Sigmoid colon (tissue), 6 donors: ENCODE measurements at regions not wholly inside any gene's neighbourhood (a gene's known extent, or its start where the extent isn't known, plus 50 kb on each side); places are given as distances from the start of the nearest gene placed in this dataset.

ENCODE experiments used
- DNase-seq: peaks from one replicate; pipeline ENCODE4 v3.0.0-alpha.2; 2019
- H3K27ac ChIP-seq, 4 donors: fragments of 200-600 bp; sonication (generic); one replicate each; pipeline ENCODE4 v1.5.1; 2016 to 2019; ENCODE audit warnings: mild to moderate bottlenecking in 1 of 4
- H3K27me3 ChIP-seq, 3 donors: fragments of 200-600 bp; sonication (generic); one replicate each; pipeline ENCODE4 v1.5.1; 2019; ENCODE audit warnings: mild to moderate bottlenecking in 1 of 3
- H3K36me3 ChIP-seq, 4 donors: fragments of 200-600 bp; sonication (generic); one replicate each; pipeline ENCODE4 v1.5.1; 2016 to 2019
- H3K4me1 ChIP-seq, 4 donors: fragments of 200-600 bp; sonication (generic); one replicate each; pipeline ENCODE4 v1.5.1; 2017 to 2019
- H3K4me3 ChIP-seq, 4 donors: fragments of 200-600 bp; sonication (generic); one replicate each; pipeline ENCODE4 v1.5.1; 2017 to 2019; ENCODE audit warnings: mild to moderate bottlenecking in 2 of 4, moderate library complexity in 1 of 4
- H3K9me3 ChIP-seq, 4 donors: fragments of 200-600 bp in 3 of 4; sonication (generic) in 3 of 4; one replicate each; pipeline versions ENCODE4 v1.5.1 to v1.6.1; 2013 to 2019
- CTCF ChIP-seq, 4 experiments: fragments of 450-650 bp in 3 of 4; fragments of 200-600 bp in 1 of 4; IDR thresholded peaks; one replicate each; pipeline ENCODE4 v1.5.1; 2016 to 2019; ENCODE audit warnings: antibody characterized with exemption in 4 of 4, mild to moderate bottlenecking in 3 of 4, moderate library complexity in 2 of 4
- EP300 ChIP-seq, 4 donors: sonication (generic); formaldehyde crosslinking; IDR thresholded peaks; one replicate each; pipeline ENCODE4 v1.6.1; 2017; ENCODE audit warnings: antibody characterized with exemption in 4 of 4
- POLR2A ChIP-seq, 2 donors: fragments of 450-650 bp; IDR thresholded peaks; one replicate each; pipeline ENCODE4 v1.6.1; 2016; ENCODE audit warnings: antibody characterized with exemption in 2 of 2, mild to moderate bottlenecking in 2 of 2, moderate library complexity in 2 of 2
- POLR2AphosphoS5 ChIP-seq, 4 donors: sonication (generic); formaldehyde crosslinking; IDR thresholded peaks; one replicate each; pipeline ENCODE4 v1.6.1; 2017; ENCODE audit warnings: antibody characterized with exemption in 4 of 4
- WGBS, 2 donors: extraction: QIAGEN DNeasy Blood & Tissue Kit; methylation state at CpG; one replicate each; pipeline ENCODE4 v1.1.7; 2013; 5-methylcytosine and 5-hydroxymethylcytosine counted together
- intact Hi-C: fragments of 100-400 bp; cut with DNase I; formaldehyde crosslinking; loops from one replicate; pipeline ENCODE4 v1.15.1; 2023
- donor health status: healthy with polysubstance abuse.
- donor health status: healthy.

- Histone ChIP-seq H3K36me3 (no peaks in the 10 kb centered on the region), H3K4me3 (no peak overlapping the region), H3K4me1 (no peaks in the 10 kb centered on the region), H3K27ac (no peak overlapping the region), H3K9me3 (no peaks in the 10 kb centered on the region), H3K27me3 (no peaks in the 10 kb centered on the region)
- DNase-seq, result no peak
- WGBS, 2 donors, result 89 to 96% methylated on average over 1 of the region's 1 CpG
- no peak for TF ChIP-seq EP300 (IDR thresholded peaks at IDR 0.05)
- no peak for TF ChIP-seq CTCF (IDR thresholded peaks at IDR 0.05)
- TF ChIP-seq POLR2AphosphoS5 (IDR thresholded peaks at IDR 0.05), result no peak
- TF ChIP-seq POLR2A (IDR thresholded peaks at IDR 0.05), result no peak
- intact Hi-C loops, result no loop called here
Measured at GRCh38 chr4:22170353-22170752, 221.8 kb upstream of the KCNIP4 start.

GRCh38 chr4:22167201-22167600 is 218.6 kb upstream of the KCNIP4 start:
- Histone ChIP-seq H3K27ac (no peak overlapping the region), H3K4me1 (no peaks in the 10 kb centered on the region), H3K9me3 (no peaks in the 10 kb centered on the region), H3K27me3 (no peaks in the 10 kb centered on the region), H3K36me3 (no peaks in the 10 kb centered on the region), H3K4me3 (no peak overlapping the region)
- intact Hi-C loops, result no loop called here
- DNase-seq, result no peak
- no peak for TF ChIP-seq POLR2AphosphoS5 (IDR thresholded peaks at IDR 0.05)
- no peak for TF ChIP-seq EP300 (IDR thresholded peaks at IDR 0.05)
- no peak for TF ChIP-seq CTCF (IDR thresholded peaks at IDR 0.05)
- TF ChIP-seq POLR2A (IDR thresholded peaks at IDR 0.05), result no peak
- WGBS, 2 donors, result 85 to 87% methylated on average over 4 of the region's 4 CpGs

- no peak for DNase-seq
- H3K36me3 ChIP-seq, result no peaks in the 10 kb centered on the region
- intact Hi-C loops, result no loop called here
- peaks cover 0 to 3% (median 1%) of the 10 kb centered on the region in 4 donors for H3K9me3 ChIP-seq
- no peak overlapping the region for H3K4me3 ChIP-seq
- no peak overlapping the region for H3K27ac ChIP-seq
- no peaks in the 10 kb centered on the region for H3K27me3 ChIP-seq
- 57 to 74% methylated on average over 5 of the region's 5 CpGs for WGBS, 2 donors
- TF ChIP-seq POLR2AphosphoS5 (IDR thresholded peaks at IDR 0.05) (no peak), EP300 (IDR thresholded peaks at IDR 0.05) (no peak), CTCF (IDR thresholded peaks at IDR 0.05) (no peak), POLR2A (IDR thresholded peaks at IDR 0.05) (no peak)
- H3K4me1 ChIP-seq, result no peaks in the 10 kb centered on the region
Measured at GRCh38 chr4:22162454-22162853, 213.9 kb upstream of the KCNIP4 start.

GRCh38 chr4:22130741-22131140 is 182.2 kb upstream of the KCNIP4 start:
- WGBS, 2 donors, result 69 to 79% methylated on average over 3 of the region's 3 CpGs
- intact Hi-C loops, result no loop called here

More at GRCh38 chr4:22130741-22131140, 182.2 kb upstream of the KCNIP4 start:
- H3K36me3 ChIP-seq, result no peaks in the 10 kb centered on the region
- no peaks in the 10 kb centered on the region for H3K4me1 ChIP-seq
- TF ChIP-seq POLR2A (IDR thresholded peaks at IDR 0.05) (no peak), EP300 (IDR thresholded peaks at IDR 0.05) (no peak), POLR2AphosphoS5 (IDR thresholded peaks at IDR 0.05) (no peak), CTCF (IDR thresholded peaks at IDR 0.05) (no peak)
- DNase-seq, result no peak
- H3K4me3 ChIP-seq, result no peak overlapping the region
- H3K9me3 ChIP-seq, result no peaks in the 10 kb centered on the region
- H3K27me3 ChIP-seq, result no peaks in the 10 kb centered on the region
- no peak overlapping the region for H3K27ac ChIP-seq
